ENCODE measurements at regions not wholly inside any gene's neighbourhood (a gene's known extent, or its start where the extent isn't known, plus 50 kb on each side); places are given as distances from the start of the nearest gene placed in this dataset.

DNA sequence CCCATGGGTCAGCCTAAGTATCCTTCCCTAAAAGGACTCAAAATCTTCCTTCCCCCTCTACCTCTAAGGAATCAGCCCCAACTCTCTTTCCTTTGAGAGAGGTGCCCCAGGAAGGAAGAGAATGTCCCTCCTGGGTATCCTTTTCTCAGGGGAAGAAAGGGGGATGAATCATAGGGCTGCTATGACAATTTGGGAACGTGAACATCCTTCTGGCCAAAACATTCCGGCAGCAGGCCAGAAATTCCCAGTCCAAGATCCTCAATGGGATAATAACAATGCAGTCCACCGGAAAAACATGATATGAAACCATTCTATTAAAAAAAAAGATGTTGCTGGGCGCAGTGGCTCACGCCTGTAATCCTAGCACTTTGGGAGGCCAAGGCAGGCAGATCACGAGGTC is 50.8 kb upstream of the CACNA2D3 start:
- Histone ChIP-seq H3K27ac (no peak overlapping the region), H3K4me1 (no peaks in the 10 kb centered on the region), H3K36me3 (no peaks in the 10 kb centered on the region), H3K27me3 (no peaks in the 10 kb centered on the region), H3K4me3 (no peak overlapping the region), H3K9me3 (replicated peaks) (no peaks in the 10 kb centered on the region)
- no peak for DNase-seq

DNA sequence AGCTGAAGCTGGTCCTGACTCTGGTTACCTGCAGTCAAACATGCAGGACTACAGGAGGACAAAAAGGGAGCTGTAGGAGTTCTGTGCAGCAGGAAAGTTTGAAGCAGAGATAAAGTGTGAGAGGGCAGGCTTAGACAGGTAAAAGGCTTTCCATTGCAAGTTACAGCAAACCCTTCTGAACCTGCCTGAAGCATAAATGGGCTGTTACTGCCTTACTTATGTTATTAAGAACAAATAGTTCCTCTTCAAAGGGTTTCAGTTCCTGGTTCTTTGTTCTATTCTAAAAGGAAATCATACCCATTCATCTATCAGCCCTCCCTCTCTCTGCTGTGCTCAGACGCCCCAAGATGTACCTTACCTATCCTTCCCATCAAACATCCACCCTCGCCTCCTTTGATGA is 52.4 kb upstream of the CACNA2D3 start:
- no peak for DNase-seq
- no peaks in the 10 kb centered on the region for H3K27me3 ChIP-seq
- H3K36me3 ChIP-seq: no peaks in the 10 kb centered on the region
- H3K9me3 ChIP-seq (replicated peaks): no peaks in the 10 kb centered on the region
- H3K27ac ChIP-seq: no peak overlapping the region
- H3K4me1 ChIP-seq: no peaks in the 10 kb centered on the region
- no peak overlapping the region for H3K4me3 ChIP-seq

- Histone ChIP-seq H3K9me3 (replicated peaks) (no peaks in the 10 kb centered on the region), H3K27me3 (no peaks in the 10 kb centered on the region), H3K4me1 (no peaks in the 10 kb centered on the region), H3K4me3 (no peak overlapping the region), H3K36me3 (no peaks in the 10 kb centered on the region), H3K27ac (no peak overlapping the region)
- DNase-seq: no peak
Measured at GRCh38 chr3:54067055-54067698, 55.2 kb upstream of the CACNA2D3 start.

DNA sequence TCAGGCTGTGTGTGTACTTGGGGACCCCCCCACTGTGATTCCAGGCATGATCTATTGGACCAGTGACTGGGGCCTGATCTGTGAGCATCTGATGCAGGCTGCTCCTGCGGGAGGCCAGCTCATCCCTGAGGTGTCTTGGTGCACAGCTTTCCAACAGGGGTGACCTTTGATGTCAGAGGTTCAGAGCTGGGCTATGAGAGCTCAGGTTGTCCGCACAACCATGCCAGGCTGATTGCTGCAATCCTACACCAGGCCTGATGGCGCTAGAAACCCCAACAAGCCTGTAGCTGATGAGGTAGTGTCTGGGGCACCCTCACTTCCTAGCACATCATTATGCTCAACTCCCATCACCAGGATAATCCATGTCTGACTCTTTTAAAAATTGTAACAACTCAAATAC is 56.1 kb upstream of the CACNA2D3 start:
- Histone ChIP-seq H3K27ac (no peak overlapping the region), H3K27me3 (no peaks in the 10 kb centered on the region), H3K4me3 (no peak overlapping the region), H3K9me3 (replicated peaks) (no peaks in the 10 kb centered on the region), H3K4me1 (no peaks in the 10 kb centered on the region), H3K36me3 (no peaks in the 10 kb centered on the region)
- DNase-seq: no peak

DNA sequence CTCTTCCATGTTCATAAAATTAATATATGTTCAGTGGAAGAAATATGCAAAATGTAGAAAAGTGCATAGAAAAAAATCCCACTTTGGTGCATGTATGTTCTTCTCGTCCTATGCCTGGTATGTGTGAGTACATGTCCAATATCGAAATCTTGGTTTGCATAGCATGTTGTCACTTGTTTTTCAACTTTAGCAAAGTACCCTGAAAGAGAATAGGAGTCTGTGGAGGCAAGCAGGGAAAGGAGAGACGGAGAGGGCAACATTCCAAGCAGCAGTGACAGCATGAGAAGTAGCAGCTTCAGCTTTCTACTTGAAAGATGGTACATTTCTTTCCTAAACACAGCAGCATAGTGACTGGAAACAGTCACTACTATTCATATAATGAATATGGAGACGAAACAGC is 56.8 kb upstream of the CACNA2D3 start:
- H3K36me3 ChIP-seq: no peaks in the 10 kb centered on the region
- H3K27ac ChIP-seq: no peak overlapping the region
- no peaks in the 10 kb centered on the region for H3K27me3 ChIP-seq
- no peaks in the 10 kb centered on the region for H3K4me1 ChIP-seq
- no peak for DNase-seq
- H3K4me3 ChIP-seq: no peak overlapping the region
- no peaks in the 10 kb centered on the region for H3K9me3 ChIP-seq (replicated peaks)

DNA sequence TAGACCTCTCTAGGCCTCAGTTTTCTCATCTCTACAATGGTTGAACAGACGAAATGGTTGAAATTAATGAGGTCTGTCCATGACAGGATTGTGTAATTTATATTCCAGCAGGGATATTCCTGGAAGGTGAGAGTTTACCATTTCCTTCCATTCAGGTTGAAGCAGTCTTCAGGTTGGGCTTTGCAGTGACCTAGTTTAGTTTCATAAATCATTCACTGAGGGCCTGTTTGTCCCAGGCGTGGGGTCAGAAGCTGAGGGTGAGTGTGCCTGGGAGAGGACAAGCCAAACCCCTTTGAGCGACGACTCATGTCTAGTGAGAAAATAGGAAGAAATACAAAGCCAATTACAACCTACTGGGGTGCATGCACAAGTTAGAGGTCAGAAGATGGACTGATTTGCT is 57.2 kb upstream of the CACNA2D3 start:
- Histone ChIP-seq H3K36me3 (no peaks in the 10 kb centered on the region), H3K27me3 (no peaks in the 10 kb centered on the region), H3K9me3 (replicated peaks) (no peaks in the 10 kb centered on the region), H3K4me1 (no peaks in the 10 kb centered on the region), H3K27ac (no peak overlapping the region), H3K4me3 (no peak overlapping the region)
- DNase-seq: no peak

DNA sequence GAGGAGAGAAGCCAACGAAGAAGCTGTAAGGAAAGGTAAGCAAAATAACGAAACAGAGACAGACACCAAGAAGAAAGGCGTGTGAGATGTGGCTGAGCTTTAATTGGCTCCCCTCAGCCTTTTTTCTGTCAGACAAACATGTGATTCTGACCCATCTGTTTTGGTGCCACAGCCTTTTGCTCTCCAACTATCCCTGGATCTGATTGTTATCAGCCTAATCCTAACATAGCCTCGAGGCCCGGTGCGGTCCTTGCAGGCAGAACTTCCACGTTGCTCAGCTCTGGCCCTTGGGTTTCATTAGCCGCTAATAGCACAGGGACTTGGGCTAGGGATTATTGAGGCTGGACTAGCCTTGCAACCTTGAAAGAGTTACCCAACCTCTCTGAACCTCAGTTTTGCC is 57.9 kb upstream of the CACNA2D3 start:
- DNase-seq: no peak
- Histone ChIP-seq H3K4me1 (no peaks in the 10 kb centered on the region), H3K27me3 (no peaks in the 10 kb centered on the region), H3K4me3 (no peak overlapping the region), H3K36me3 (no peaks in the 10 kb centered on the region), H3K9me3 (replicated peaks) (no peaks in the 10 kb centered on the region), H3K27ac (no peak overlapping the region)

DNA sequence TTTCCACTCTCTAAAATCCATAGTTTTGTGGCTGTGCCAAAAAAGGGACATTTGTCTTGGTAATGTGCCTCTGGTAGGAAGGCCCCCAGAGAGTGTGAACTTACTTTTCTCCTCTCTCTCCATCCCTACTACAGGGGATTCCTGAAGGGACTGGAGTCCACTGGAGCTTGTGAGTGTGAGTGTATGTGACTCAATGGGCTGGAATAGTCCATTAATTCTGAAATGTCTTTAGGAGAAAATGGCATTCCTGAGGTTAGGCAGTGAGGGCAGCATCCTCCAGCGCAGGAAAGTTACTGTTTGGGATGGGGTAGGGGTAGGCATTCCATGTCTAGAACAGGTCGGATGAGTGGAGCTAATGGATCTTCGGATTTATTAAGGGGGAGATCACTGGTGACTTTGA is 59.8 kb upstream of the CACNA2D3 start:
- H3K4me3 ChIP-seq: no peak overlapping the region
- no peaks in the 10 kb centered on the region for H3K27me3 ChIP-seq
- no peaks in the 10 kb centered on the region for H3K36me3 ChIP-seq
- no peak overlapping the region for H3K27ac ChIP-seq
- no peaks in the 10 kb centered on the region for H3K9me3 ChIP-seq (replicated peaks)
- DNase-seq: no peak
- no peaks in the 10 kb centered on the region for H3K4me1 ChIP-seq

DNA sequence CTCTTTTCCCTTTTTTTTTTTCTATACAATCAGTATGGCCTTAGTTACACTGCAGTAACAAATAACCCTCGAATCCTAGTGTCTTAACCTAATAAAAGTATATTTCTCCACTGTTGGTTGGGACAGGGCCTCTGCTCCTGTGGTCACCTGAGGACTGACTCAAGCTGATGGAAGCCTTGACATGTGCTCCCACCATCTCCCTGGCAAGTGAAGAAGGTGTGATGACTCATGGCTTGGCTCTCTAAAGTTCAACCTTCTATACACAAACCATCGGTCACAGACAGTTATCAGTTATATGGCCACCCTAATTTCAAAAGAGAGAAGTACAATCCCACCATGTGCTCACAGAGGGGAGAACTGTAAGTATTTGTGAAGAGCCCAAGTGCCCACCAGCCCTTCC is 65.8 kb upstream of the CACNA2D3 start:
- no peak for DNase-seq

GRCh38 chr3:54053882-54054281 is 68.5 kb upstream of the CACNA2D3 start:
- H3K4me1 ChIP-seq: no peaks in the 10 kb centered on the region
- no peak for DNase-seq
- no peaks in the 10 kb centered on the region for H3K36me3 ChIP-seq
- H3K9me3 ChIP-seq (replicated peaks): no peaks in the 10 kb centered on the region
- no peaks in the 10 kb centered on the region for H3K27me3 ChIP-seq
- no peak overlapping the region for H3K4me3 ChIP-seq
- H3K27ac ChIP-seq: no peak overlapping the region

More for the DNA sequence above, 65.8 kb upstream of the CACNA2D3 start:
- H3K4me1 ChIP-seq: no peaks in the 10 kb centered on the region
- no peak overlapping the region for H3K4me3 ChIP-seq
- H3K9me3 ChIP-seq (replicated peaks): no peaks in the 10 kb centered on the region
- H3K27me3 ChIP-seq: no peaks in the 10 kb centered on the region
- H3K27ac ChIP-seq: no peak overlapping the region
- H3K36me3 ChIP-seq: no peaks in the 10 kb centered on the region

DNA sequence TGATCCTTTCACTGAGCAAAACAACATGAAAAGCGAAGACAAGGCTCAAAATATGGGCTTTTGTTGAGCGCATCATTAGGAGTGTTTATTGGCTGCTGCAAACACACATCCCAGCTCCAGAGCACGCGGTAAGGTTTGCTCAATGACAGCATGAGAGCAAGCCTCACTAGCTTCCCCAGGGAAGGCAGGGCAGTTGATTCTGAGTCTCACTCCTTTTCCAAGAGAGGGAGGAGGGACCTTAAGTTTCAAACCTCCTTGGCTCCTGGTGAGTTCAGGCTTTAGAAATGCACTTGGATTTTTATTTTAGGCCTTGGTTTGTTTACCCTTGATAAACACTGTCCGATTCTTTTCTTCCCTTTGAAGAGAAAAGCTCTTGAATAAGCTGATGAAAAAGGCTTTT is 69.1 kb upstream of the CACNA2D3 start:
- no peak for DNase-seq
- Histone ChIP-seq H3K27me3 (no peaks in the 10 kb centered on the region), H3K4me3 (no peak overlapping the region), H3K4me1 (no peaks in the 10 kb centered on the region), H3K36me3 (no peaks in the 10 kb centered on the region), H3K27ac (no peak overlapping the region), H3K9me3 (replicated peaks) (no peaks in the 10 kb centered on the region)

GRCh38 chr3:54047568-54047967 is 74.8 kb upstream of the CACNA2D3 start:
- H3K36me3 ChIP-seq: no peaks in the 10 kb centered on the region
- DNase-seq: no peak
- H3K4me3 ChIP-seq: no peak overlapping the region
- H3K27me3 ChIP-seq: no peaks in the 10 kb centered on the region
- H3K9me3 ChIP-seq (replicated peaks): no peaks in the 10 kb centered on the region
- no peaks in the 10 kb centered on the region for H3K4me1 ChIP-seq
- H3K27ac ChIP-seq: no peak overlapping the region

DNA sequence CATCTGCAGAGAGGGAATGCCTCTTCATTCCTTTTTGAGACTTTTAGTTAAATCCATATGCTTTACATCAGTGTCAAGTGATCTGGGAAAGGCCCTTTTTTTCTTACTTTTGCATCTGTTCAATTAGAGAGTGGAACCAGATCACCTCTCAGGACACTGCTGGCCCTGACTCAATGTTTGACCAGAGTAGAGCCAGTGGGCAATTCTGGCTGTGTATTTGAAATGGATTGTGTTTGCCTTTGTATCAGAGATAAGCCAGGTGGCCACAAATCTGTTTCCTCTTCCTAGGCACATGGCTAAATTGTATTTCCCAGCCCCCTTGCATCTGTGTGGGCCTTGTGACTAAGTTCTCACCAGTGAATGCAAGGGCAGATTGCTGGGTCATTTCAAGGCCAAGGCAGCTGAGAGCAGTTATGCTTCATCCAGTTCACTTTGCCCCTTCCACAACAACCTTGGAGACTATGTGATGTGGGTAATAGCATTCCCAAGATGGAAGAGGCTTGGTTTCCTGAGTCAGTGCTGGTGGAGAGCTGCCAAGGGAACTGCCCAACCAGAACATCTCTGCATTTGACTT is 75.6 kb upstream of the CACNA2D3 start:
- H3K9me3 ChIP-seq (replicated peaks): no peaks in the 10 kb centered on the region
- no peaks in the 10 kb centered on the region for H3K36me3 ChIP-seq
- H3K4me1 ChIP-seq: no peaks in the 10 kb centered on the region
- no peak overlapping the region for H3K27ac ChIP-seq
- no peak overlapping the region for H3K4me3 ChIP-seq
- H3K27me3 ChIP-seq: no peaks in the 10 kb centered on the region
- DNase-seq: no peak

DNA sequence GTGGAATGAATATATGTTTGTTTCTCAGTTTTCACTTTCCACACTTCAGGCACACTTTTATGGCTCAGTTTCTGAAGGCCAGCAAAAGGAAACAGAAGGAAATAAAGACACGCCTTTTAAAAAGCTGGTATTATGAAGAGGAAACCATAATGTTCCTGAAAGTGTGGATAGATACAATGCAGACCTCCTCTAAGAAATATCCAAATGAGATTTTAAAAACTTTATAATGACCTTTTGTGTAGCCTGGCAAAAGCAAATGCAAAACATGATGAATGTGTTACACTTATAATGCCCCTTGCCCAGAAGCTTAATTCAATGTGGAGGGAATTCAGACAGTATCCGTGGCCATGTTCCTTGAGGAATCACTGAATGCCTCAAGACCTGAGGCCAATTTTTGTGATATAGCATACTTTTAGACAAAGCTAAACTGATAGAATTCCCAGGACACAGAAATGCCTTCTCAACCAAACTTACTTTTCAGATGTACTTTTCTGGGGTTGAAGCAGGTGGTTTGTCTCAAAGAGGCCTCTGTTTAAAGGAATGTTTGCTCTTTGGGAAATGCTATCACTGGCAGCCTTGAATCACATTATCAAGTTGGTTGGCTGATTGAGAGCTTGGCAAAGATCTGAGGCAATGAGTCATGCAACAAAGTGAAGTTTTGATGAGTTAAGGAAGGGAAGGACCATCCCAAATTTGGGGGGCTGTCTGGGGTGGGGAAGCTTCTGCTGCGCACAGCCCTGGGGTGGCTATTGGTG is 77.1 kb upstream of the CACNA2D3 start:
- H3K4me3 ChIP-seq: no peak overlapping the region
- no peak overlapping the region for H3K27ac ChIP-seq
- H3K4me1 ChIP-seq: no peaks in the 10 kb centered on the region
- H3K36me3 ChIP-seq: no peaks in the 10 kb centered on the region
- no peaks in the 10 kb centered on the region for H3K9me3 ChIP-seq (replicated peaks)
- no peak for DNase-seq
- H3K27me3 ChIP-seq: no peaks in the 10 kb centered on the region

DNA sequence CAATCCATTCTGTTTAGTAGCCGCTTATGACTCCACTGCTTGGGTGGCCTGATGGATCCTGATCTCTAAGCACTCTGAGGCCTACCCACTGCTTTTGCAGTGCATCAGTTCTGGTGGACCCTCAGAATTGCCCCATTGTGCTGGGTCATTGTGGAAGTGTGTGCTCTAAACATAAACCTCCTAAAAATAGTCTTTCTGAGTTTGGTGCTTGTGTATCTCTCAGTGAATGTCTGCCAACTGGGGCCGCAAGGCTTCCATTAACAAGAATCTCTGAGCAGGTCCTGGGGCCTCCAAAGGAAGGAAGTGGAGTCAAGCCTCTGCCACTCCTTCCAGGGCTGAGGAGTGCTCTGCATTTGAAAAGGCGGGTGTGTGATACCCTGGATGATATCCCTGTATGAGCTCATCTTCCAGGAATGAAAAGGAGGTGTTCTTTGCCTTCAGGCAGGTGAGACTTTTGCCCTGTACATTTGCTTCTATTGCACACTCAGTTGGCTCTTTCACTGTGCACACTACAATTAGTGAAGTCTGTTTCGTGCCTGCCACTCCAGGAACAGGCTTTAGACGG is 80.0 kb upstream of the CACNA2D3 start:
- Histone ChIP-seq H3K36me3 (no peaks in the 10 kb centered on the region), H3K27ac (no peak overlapping the region)

More for the DNA sequence above, 80.0 kb upstream of the CACNA2D3 start:
- Histone ChIP-seq H3K27me3 (no peaks in the 10 kb centered on the region), H3K4me3 (no peak overlapping the region), H3K9me3 (replicated peaks) (no peaks in the 10 kb centered on the region), H3K4me1 (no peaks in the 10 kb centered on the region)
- no peak for DNase-seq
